ENCODE measurements at regions not wholly inside any gene's neighbourhood (a gene's known extent, or its start where the extent isn't known, plus 50 kb on each side); places are given as distances from the start of the nearest gene placed in this dataset.

GRCh38 chr13:29906432-29907011 lies 56.1 kb upstream of the UBL3 start:
- Histone ChIP-seq H3K27ac (ENCODE audit: low read length, poor library complexity, severe bottlenecking) (no peak overlapping the region), H2BK120ac (ENCODE audit: low read depth, low read length) (no peak overlapping the region), H2BK5ac (ENCODE audit: low read depth, low read length, poor library complexity, severe bottlenecking) (no peak overlapping the region), H3K4me3 (ENCODE audit: insufficient read depth in 1 of 2, low read depth in 1 of 2, low read length in 2 of 2) (no peak overlapping the region), H4K91ac (ENCODE audit: low read length) (no peak overlapping the region), H4K8ac (ENCODE audit: low read length) (no peak overlapping the region), H2AK5ac (ENCODE audit: low read length, severe bottlenecking) (peak overlapping the region; percentile 55), H3K9me3 (ENCODE audit: control insufficient read depth, low read length) (no peaks in the 10 kb centered on the region), H3K18ac (ENCODE audit: low read depth in 1 of 2, low read length in 2 of 2) (peak overlapping the region in 1 of 2 experiments; percentile 34), H3K14ac (ENCODE audit: low read length in 2 of 2) (no peak overlapping the region), H2AFZ (ENCODE audit: low read depth, low read length) (no peak overlapping the region), H3K4me1 (ENCODE audit: control insufficient read depth, insufficient read depth, low read depth, low read length) (peaks cover 4% of the 10 kb centered on the region), H3K79me1 (replicated peaks; ENCODE audit: low read length, poor library complexity, severe bottlenecking) (no peaks in the 10 kb centered on the region), H3K36me3 (ENCODE audit: control insufficient read depth in 1 of 2, insufficient read depth in 2 of 2, low read depth in 1 of 2, low read length in 2 of 2) (no peaks in the 10 kb centered on the region), H2BK12ac (ENCODE audit: low read length in 2 of 2) (peak overlapping the region; percentile 11 to 54), H3K4me2 (ENCODE audit: low read length, poor library complexity, severe bottlenecking) (no peak overlapping the region), H2BK15ac (ENCODE audit: low read depth, poor library complexity, severe bottlenecking) (peak overlapping the region; percentile 37), H3K9ac (ENCODE audit: low read length) (no peak overlapping the region), H3K4ac (ENCODE audit: low read depth in 1 of 2, low read length in 2 of 2) (no peak overlapping the region), H3K27me3 (ENCODE audit: control insufficient read depth in 1 of 2, insufficient read depth in 1 of 2, low read length in 2 of 2) (no peaks in the 10 kb centered on the region), H3K23ac (ENCODE audit: low read length in 2 of 2) (no peak overlapping the region)
- no peak for DNase-seq
- 83% methylated on average over 5 of the region's 6 CpGs for WGBS

- Histone ChIP-seq H2BK120ac (ENCODE audit: low read depth, low read length) (no peak overlapping the region), H3K4me3 (ENCODE audit: insufficient read depth in 1 of 2, low read depth in 1 of 2, low read length in 2 of 2) (no peak overlapping the region), H2BK15ac (ENCODE audit: low read depth, poor library complexity, severe bottlenecking) (no peak overlapping the region), H3K23ac (ENCODE audit: low read length in 2 of 2) (no peak overlapping the region), H3K4me2 (ENCODE audit: low read length, poor library complexity, severe bottlenecking) (no peak overlapping the region), H3K79me1 (replicated peaks; ENCODE audit: low read length, poor library complexity, severe bottlenecking) (no peaks in the 10 kb centered on the region), H2BK12ac (ENCODE audit: low read length in 2 of 2) (no peak overlapping the region), H3K27me3 (ENCODE audit: control insufficient read depth in 1 of 2, insufficient read depth in 1 of 2, low read length in 2 of 2) (no peaks in the 10 kb centered on the region), H3K18ac (ENCODE audit: low read depth in 1 of 2, low read length in 2 of 2) (no peak overlapping the region), H2AFZ (ENCODE audit: low read depth, low read length) (no peak overlapping the region), H3K9me3 (ENCODE audit: control insufficient read depth, low read length) (peaks cover 3% of the 10 kb centered on the region), H3K14ac (ENCODE audit: low read length in 2 of 2) (no peak overlapping the region), H2AK5ac (ENCODE audit: low read length, severe bottlenecking) (no peak overlapping the region), H4K8ac (ENCODE audit: low read length) (no peak overlapping the region), H3K36me3 (ENCODE audit: control insufficient read depth in 1 of 2, insufficient read depth in 2 of 2, low read depth in 1 of 2, low read length in 2 of 2) (no peaks in the 10 kb centered on the region), H4K91ac (ENCODE audit: low read length) (no peak overlapping the region), H2BK5ac (ENCODE audit: low read depth, low read length, poor library complexity, severe bottlenecking) (no peak overlapping the region), H3K4ac (ENCODE audit: low read depth in 1 of 2, low read length in 2 of 2) (no peak overlapping the region), H3K4me1 (ENCODE audit: control insufficient read depth, insufficient read depth, low read depth, low read length) (peaks cover 6% of the 10 kb centered on the region), H3K27ac (ENCODE audit: low read length, poor library complexity, severe bottlenecking) (no peak overlapping the region), H3K9ac (ENCODE audit: low read length) (no peak overlapping the region)
- DNase-seq, result peak; percentile 35
- WGBS, result 88% methylated on average over 1 of the region's 3 CpGs
These were observed 55.4 kb upstream of the UBL3 start for GRCh38 chr13:29905845-29906244.

DNA sequence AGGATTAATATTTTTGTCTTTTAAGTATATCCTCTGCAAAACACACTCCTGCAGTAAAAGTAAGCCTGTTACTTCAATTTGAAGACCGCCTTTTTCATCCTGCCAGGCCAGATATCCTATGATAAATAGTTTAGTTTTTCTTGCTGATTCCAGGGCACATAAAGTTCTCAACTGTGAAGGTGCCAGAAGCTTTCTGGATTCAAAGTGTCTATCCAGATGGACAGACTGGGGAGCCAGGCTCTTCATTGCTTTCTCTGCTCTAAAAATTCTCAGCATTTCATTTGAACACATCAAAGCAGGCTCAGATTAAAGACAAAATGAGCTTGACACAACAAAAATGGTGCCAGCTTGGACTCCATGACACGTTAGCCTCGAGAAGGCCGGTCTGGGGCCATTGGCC lies 53.6 kb upstream of the UBL3 start:
- H2AK5ac ChIP-seq (ENCODE audit: low read length, severe bottlenecking), result peak overlapping the region; percentile 67
- H3K4me2 ChIP-seq (ENCODE audit: low read length, poor library complexity, severe bottlenecking), result no peak overlapping the region
- no peaks in the 10 kb centered on the region for H3K36me3 ChIP-seq (ENCODE audit: control insufficient read depth in 1 of 2, insufficient read depth in 2 of 2, low read depth in 1 of 2, low read length in 2 of 2)
- peak overlapping the region in 1 of 2 experiments; percentile 68 for H2BK12ac ChIP-seq (ENCODE audit: low read length in 2 of 2)
- no peak overlapping the region for H2BK5ac ChIP-seq (ENCODE audit: low read depth, low read length, poor library complexity, severe bottlenecking)
- no peak overlapping the region for H2BK120ac ChIP-seq (ENCODE audit: low read depth, low read length)
- H2BK15ac ChIP-seq (ENCODE audit: low read depth, poor library complexity, severe bottlenecking), result peak overlapping the region; percentile 8
- H3K4me3 ChIP-seq (ENCODE audit: insufficient read depth in 1 of 2, low read depth in 1 of 2, low read length in 2 of 2), result no peak overlapping the region
- no peak overlapping the region for H2AFZ ChIP-seq (ENCODE audit: low read depth, low read length)
- H3K4ac ChIP-seq (ENCODE audit: low read depth in 1 of 2, low read length in 2 of 2), result peak overlapping the region in 1 of 2 experiments; percentile 41
- no peak overlapping the region for H3K9ac ChIP-seq (ENCODE audit: low read length)
- H3K18ac ChIP-seq (ENCODE audit: low read depth in 1 of 2, low read length in 2 of 2), result no peak overlapping the region
- H3K14ac ChIP-seq (ENCODE audit: low read length in 2 of 2), result no peak overlapping the region
- no peak overlapping the region for H4K8ac ChIP-seq (ENCODE audit: low read length)
- H3K79me1 ChIP-seq (replicated peaks; ENCODE audit: low read length, poor library complexity, severe bottlenecking), result no peaks in the 10 kb centered on the region
- peaks cover 11% of the 10 kb centered on the region for H3K9me3 ChIP-seq (ENCODE audit: control insufficient read depth, low read length)
- no peaks in the 10 kb centered on the region for H3K27me3 ChIP-seq (ENCODE audit: control insufficient read depth in 1 of 2, insufficient read depth in 1 of 2, low read length in 2 of 2)
- no peak overlapping the region for H3K27ac ChIP-seq (ENCODE audit: low read length, poor library complexity, severe bottlenecking)
- no peak overlapping the region for H3K23ac ChIP-seq (ENCODE audit: low read length in 2 of 2)
- H4K91ac ChIP-seq (ENCODE audit: low read length), result no peak overlapping the region
- WGBS, result 97% methylated on average over 4 of the region's 4 CpGs
- DNase-seq, result no peak
- peaks cover 6% of the 10 kb centered on the region for H3K4me1 ChIP-seq (ENCODE audit: control insufficient read depth, insufficient read depth, low read depth, low read length)

GRCh38 chr13:29903543-29903942 lies 53.1 kb upstream of the UBL3 start:
- Histone ChIP-seq H3K79me1 (replicated peaks; ENCODE audit: low read length, poor library complexity, severe bottlenecking) (no peaks in the 10 kb centered on the region), H2AK5ac (ENCODE audit: low read length, severe bottlenecking) (peak overlapping the region; percentile 68), H2BK12ac (ENCODE audit: low read length in 2 of 2) (no peak overlapping the region), H3K36me3 (ENCODE audit: control insufficient read depth in 1 of 2, insufficient read depth in 2 of 2, low read depth in 1 of 2, low read length in 2 of 2) (no peaks in the 10 kb centered on the region), H4K8ac (ENCODE audit: low read length) (no peak overlapping the region), H3K4me1 (ENCODE audit: control insufficient read depth, insufficient read depth, low read depth, low read length) (peaks cover 6% of the 10 kb centered on the region), H3K14ac (ENCODE audit: low read length in 2 of 2) (no peak overlapping the region), H3K18ac (ENCODE audit: low read depth in 1 of 2, low read length in 2 of 2) (no peak overlapping the region), H3K4me3 (ENCODE audit: insufficient read depth in 1 of 2, low read depth in 1 of 2, low read length in 2 of 2) (no peak overlapping the region), H3K9ac (ENCODE audit: low read length) (no peak overlapping the region), H3K27ac (ENCODE audit: low read length, poor library complexity, severe bottlenecking) (no peak overlapping the region), H3K4me2 (ENCODE audit: low read length, poor library complexity, severe bottlenecking) (no peak overlapping the region), H3K9me3 (ENCODE audit: control insufficient read depth, low read length) (peaks cover 11% of the 10 kb centered on the region), H2BK120ac (ENCODE audit: low read depth, low read length) (no peak overlapping the region), H3K27me3 (ENCODE audit: control insufficient read depth in 1 of 2, insufficient read depth in 1 of 2, low read length in 2 of 2) (no peaks in the 10 kb centered on the region), H4K91ac (ENCODE audit: low read length) (no peak overlapping the region), H2BK5ac (ENCODE audit: low read depth, low read length, poor library complexity, severe bottlenecking) (no peak overlapping the region), H3K23ac (ENCODE audit: low read length in 2 of 2) (no peak overlapping the region), H2AFZ (ENCODE audit: low read depth, low read length) (no peak overlapping the region), H2BK15ac (ENCODE audit: low read depth, poor library complexity, severe bottlenecking) (no peak overlapping the region), H3K4ac (ENCODE audit: low read depth in 1 of 2, low read length in 2 of 2) (no peak overlapping the region)
- 89% methylated on average over 2 of the region's 3 CpGs for WGBS
- no peak for DNase-seq

All from mesenchymal stem cell (in vitro differentiated cells and primary cell).